ENCODE measurements at regions not wholly inside any gene's neighbourhood (a gene's known extent, or its start where the extent isn't known, plus 50 kb on each side); places are given as distances from the start of the nearest gene placed in this dataset.

GRCh38 chr14:42944284-42944683 is 1337.6 kb downstream of the LRFN5 start:
- TF ChIP-seq CHD4 (IDR thresholded peaks at IDR 0.05; ENCODE audit: borderline replicate concordance), result no peak
- no peak for TF ChIP-seq CTCF (IDR thresholded peaks at IDR 0.05)
- TF ChIP-seq TFCP2L1 (CRISPR knock-in tag; IDR thresholded peaks at IDR 0.05), result no peak
- no peak for TF ChIP-seq POLR2A (IDR thresholded peaks at IDR 0.05; ENCODE audit: low read length)
- TF ChIP-seq MAX (IDR thresholded peaks at IDR 0.05), result no peak
- no peak for TF ChIP-seq CEBPB (IDR thresholded peaks at IDR 0.05)
- TF ChIP-seq SREBF2 (IDR thresholded peaks at IDR 0.05), result no peak
- no peak for TF ChIP-seq PBX3 (IDR thresholded peaks at IDR 0.05)
- no peak for TF ChIP-seq EP300 (IDR thresholded peaks at IDR 0.05)
- no peak for TF ChIP-seq RFX5 (IDR thresholded peaks at IDR 0.05)
- no peak for TF ChIP-seq HOXA7 (CRISPR knock-in tag; IDR thresholded peaks at IDR 0.05)
